ENCODE measurements at regions not wholly inside any gene's neighbourhood (a gene's known extent, or its start where the extent isn't known, plus 50 kb on each side); places are given as distances from the start of the nearest gene placed in this dataset.

GRCh38 chr14:101017209-101017608 is 113.7 kb upstream of the RTL1 start:
- DNase-seq (no peak), ATAC-seq (no peak)
- 59 to 73% methylated on average over 1 of the region's 1 CpG for WGBS, 2 donors
- peaks cover 0 to 13% (median 4%) of the 10 kb centered on the region in 11 donors for H3K9me3 ChIP-seq
- intact Hi-C loops (cut with DNase I) = no loop called here
- H3K27ac ChIP-seq = no peak overlapping the region
- H3K27me3 ChIP-seq = peaks cover 0 to 14% (median 4%) of the 10 kb centered on the region in 7 donors
- no peaks in the 10 kb centered on the region for H3K4me1 ChIP-seq
- TF ChIP-seq CTCF (IDR thresholded peaks at IDR 0.05) = no peak
- no peak overlapping the region for H3K4me3 ChIP-seq
- H3K36me3 ChIP-seq = no peaks in the 10 kb centered on the region

- Histone ChIP-seq H3K27ac (no peak overlapping the region), H3K4me3 (no peak overlapping the region), H3K4me1 (no peaks in the 10 kb centered on the region), H3K9me3 (peaks cover 0 to 5% (median 0%) of the 10 kb centered on the region in 11 donors), H3K27me3 (peaks cover 0 to 14% (median 4%) of the 10 kb centered on the region in 7 donors), H3K36me3 (no peaks in the 10 kb centered on the region)
- ATAC-seq = no peak
- no peak for DNase-seq
- no peak for TF ChIP-seq CTCF (IDR thresholded peaks at IDR 0.05)
- WGBS, 2 donors = 90 to 91% methylated on average over 13 of the region's 13 CpGs
- intact Hi-C loops (cut with DNase I) = no loop called here
These were observed 114.5 kb upstream of the RTL1 start for GRCh38 chr14:101017806-101018560.

GRCh38 chr14:101018561-101019290 is 115.2 kb upstream of the RTL1 start:
- H3K4me3 ChIP-seq = no peak overlapping the region
- peaks cover 0 to 14% (median 4%) of the 10 kb centered on the region in 7 donors for H3K27me3 ChIP-seq
- H3K4me1 ChIP-seq = no peaks in the 10 kb centered on the region
- H3K27ac ChIP-seq = no peak overlapping the region
- no peak for ATAC-seq
- no peak for DNase-seq
- no peaks in the 10 kb centered on the region for H3K9me3 ChIP-seq
- WGBS, 2 donors = 94 to 96% methylated on average over 13 of the region's 13 CpGs
- intact Hi-C loops (cut with DNase I) = no loop called here
- H3K36me3 ChIP-seq = no peaks in the 10 kb centered on the region
- no peak for TF ChIP-seq CTCF (IDR thresholded peaks at IDR 0.05)

DNA sequence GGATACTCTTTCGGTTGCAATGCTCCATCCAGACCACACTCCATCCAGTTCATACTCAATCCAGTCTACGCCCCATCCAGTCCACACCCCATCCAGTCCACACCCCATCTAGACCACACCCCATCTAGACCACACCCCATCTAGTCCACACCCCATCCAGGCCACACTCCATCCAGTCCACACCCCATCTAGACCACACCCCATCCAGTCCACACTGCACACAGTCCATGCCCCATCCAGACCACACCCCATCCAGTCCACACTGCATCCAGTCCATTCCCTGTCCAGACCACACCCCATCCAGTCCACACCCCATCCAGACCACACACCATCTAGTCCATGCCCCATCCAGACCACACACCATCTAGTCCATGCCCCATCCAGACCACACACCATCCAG is 116.0 kb upstream of the RTL1 start:
- Histone ChIP-seq H3K4me3 (no peak overlapping the region), H3K36me3 (no peaks in the 10 kb centered on the region), H3K27me3 (peaks cover 0 to 14% (median 4%) of the 10 kb centered on the region in 7 donors), H3K9me3 (no peaks in the 10 kb centered on the region), H3K4me1 (no peaks in the 10 kb centered on the region), H3K27ac (no peak overlapping the region)
- intact Hi-C loops (cut with DNase I) = no loop called here
- ATAC-seq = peak in 1 of 8 donors; percentile 55
- DNase-seq = no peak
- TF ChIP-seq CTCF (IDR thresholded peaks at IDR 0.05) = no peak
- 97 to 100% methylated on average over 2 of the region's 2 CpGs for WGBS, 2 donors
